ENCODE measurements at regions not wholly inside any gene's neighbourhood (a gene's known extent, or its start where the extent isn't known, plus 50 kb on each side); places are given as distances from the start of the nearest gene placed in this dataset.

- H3K9ac ChIP-seq, result no peak overlapping the region
- H3K4me2 ChIP-seq, result no peak overlapping the region
- H3K27ac ChIP-seq, result no peak overlapping the region
Observed at GRCh38 chr2:121019071-121019470, 265.9 kb downstream of the TFCP2L1 start.

GRCh38 chr2:121019756-121020155, 265.2 kb downstream of the TFCP2L1 start:
- Histone ChIP-seq H3K79me2 (ENCODE audit: insufficient read depth, low read depth) (no peaks in the 10 kb centered on the region), H2AFZ (ENCODE audit: low read depth) (no peak overlapping the region), H3K4me2 (no peak overlapping the region), H3K27me3 (ENCODE audit: insufficient read depth, low read depth) (no peaks in the 10 kb centered on the region), H4K20me1 (ENCODE audit: insufficient read depth) (no peaks in the 10 kb centered on the region), H3K4me3 (IDR thresholded peaks at IDR 0.05; ENCODE audit: insufficient read depth, low read depth, low read length) (no peak overlapping the region), H3K36me3 (ENCODE audit: insufficient read depth) (no peaks in the 10 kb centered on the region), H3K4me1 (ENCODE audit: low read depth, poor library complexity, severe bottlenecking) (no peaks in the 10 kb centered on the region), H3K27ac (no peak overlapping the region), H3K9ac (no peak overlapping the region)
- TF ChIP-seq CTCF (conservative IDR thresholded peaks at IDR 0.05; ENCODE audit: low read depth, low read length), result no peak

More at GRCh38 chr2:121019071-121019470, 265.9 kb downstream of the TFCP2L1 start:
- Histone ChIP-seq H3K36me3 (ENCODE audit: insufficient read depth) (no peaks in the 10 kb centered on the region), H3K79me2 (ENCODE audit: insufficient read depth, low read depth) (no peaks in the 10 kb centered on the region), H3K4me1 (ENCODE audit: low read depth, poor library complexity, severe bottlenecking) (no peaks in the 10 kb centered on the region), H4K20me1 (ENCODE audit: insufficient read depth) (no peaks in the 10 kb centered on the region), H2AFZ (ENCODE audit: low read depth) (no peak overlapping the region), H3K27me3 (ENCODE audit: insufficient read depth, low read depth) (no peaks in the 10 kb centered on the region), H3K4me3 (IDR thresholded peaks at IDR 0.05; ENCODE audit: insufficient read depth, low read depth, low read length) (no peak overlapping the region)
- no peak for TF ChIP-seq CTCF (conservative IDR thresholded peaks at IDR 0.05; ENCODE audit: low read depth, low read length)

GRCh38 chr2:121021685-121022084, 263.3 kb downstream of the TFCP2L1 start:
- no peaks in the 10 kb centered on the region for H4K20me1 ChIP-seq (ENCODE audit: insufficient read depth)
- no peaks in the 10 kb centered on the region for H3K27me3 ChIP-seq (ENCODE audit: insufficient read depth, low read depth)
- H3K36me3 ChIP-seq (ENCODE audit: insufficient read depth), result no peaks in the 10 kb centered on the region
- TF ChIP-seq CTCF (conservative IDR thresholded peaks at IDR 0.05; ENCODE audit: low read depth, low read length), result no peak
- no peak overlapping the region for H3K4me3 ChIP-seq (IDR thresholded peaks at IDR 0.05; ENCODE audit: insufficient read depth, low read depth, low read length)
- H3K4me2 ChIP-seq, result no peak overlapping the region
- H3K9ac ChIP-seq, result no peak overlapping the region
- no peaks in the 10 kb centered on the region for H3K4me1 ChIP-seq (ENCODE audit: low read depth, poor library complexity, severe bottlenecking)
- H2AFZ ChIP-seq (ENCODE audit: low read depth), result no peak overlapping the region
- no peaks in the 10 kb centered on the region for H3K79me2 ChIP-seq (ENCODE audit: insufficient read depth, low read depth)
- H3K27ac ChIP-seq, result no peak overlapping the region

GRCh38 chr2:121028577-121028976, 256.4 kb downstream of the TFCP2L1 start:
- no peak overlapping the region for H2AFZ ChIP-seq (ENCODE audit: low read depth)
- no peak overlapping the region for H3K4me2 ChIP-seq
- no peak for TF ChIP-seq CTCF (conservative IDR thresholded peaks at IDR 0.05; ENCODE audit: low read depth, low read length)
- H3K79me2 ChIP-seq (ENCODE audit: insufficient read depth, low read depth), result no peaks in the 10 kb centered on the region
- no peaks in the 10 kb centered on the region for H3K27me3 ChIP-seq (ENCODE audit: insufficient read depth, low read depth)
- H3K9ac ChIP-seq, result no peak overlapping the region
- no peaks in the 10 kb centered on the region for H4K20me1 ChIP-seq (ENCODE audit: insufficient read depth)
- no peaks in the 10 kb centered on the region for H3K36me3 ChIP-seq (ENCODE audit: insufficient read depth)
- no peak overlapping the region for H3K27ac ChIP-seq
- H3K4me3 ChIP-seq (IDR thresholded peaks at IDR 0.05; ENCODE audit: insufficient read depth, low read depth, low read length), result no peak overlapping the region
- no peaks in the 10 kb centered on the region for H3K4me1 ChIP-seq (ENCODE audit: low read depth, poor library complexity, severe bottlenecking)

Data from KMS-11 (cell line).